ENCODE measurements at regions not wholly inside any gene's neighbourhood (a gene's known extent, or its start where the extent isn't known, plus 50 kb on each side); places are given as distances from the start of the nearest gene placed in this dataset.
"Not testable (repeated sequence)": the region's sequence is repeated elsewhere in the genome, so short reads cannot be mapped to it uniquely, and the experiment has no call there.

DNA sequence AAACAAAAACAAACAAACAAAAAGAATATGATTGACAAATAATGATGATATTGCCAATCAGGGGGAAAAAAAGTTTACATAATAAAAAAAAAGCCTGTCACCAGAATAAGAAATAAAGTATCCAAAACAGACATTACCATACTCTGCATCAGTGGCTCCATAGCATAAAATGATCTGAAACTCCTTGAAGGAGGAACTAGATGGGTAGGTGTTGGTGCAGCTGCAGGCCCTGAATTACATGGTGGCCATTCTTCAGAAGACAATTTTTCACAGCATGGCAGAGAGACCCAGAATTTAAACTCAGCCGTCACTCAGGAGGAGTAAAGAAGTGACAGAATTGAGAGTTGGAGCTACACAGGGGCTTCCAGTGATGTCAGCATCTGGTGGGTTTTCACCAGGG lies 60.2 kb downstream of the GLUL start:
- no peak for DNase-seq

DNA sequence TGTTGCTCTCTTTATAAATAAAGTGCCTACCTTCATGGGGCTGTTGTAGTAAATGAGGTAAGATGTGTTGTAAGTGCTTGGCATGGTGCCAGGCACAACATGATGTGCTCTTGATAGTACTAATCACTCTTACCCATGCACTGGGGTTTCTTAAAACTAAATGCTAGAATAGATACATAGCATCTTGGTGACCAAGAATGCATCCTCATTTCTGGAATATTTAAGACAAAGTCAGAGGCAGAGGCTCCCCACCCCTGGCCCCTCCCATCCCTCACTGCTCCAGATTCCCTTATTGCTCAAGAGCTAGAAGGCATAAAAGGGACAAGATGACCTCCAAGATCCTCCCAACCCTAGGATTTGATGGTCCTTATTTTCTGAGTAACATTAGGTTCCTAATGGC lies 61.3 kb downstream of the GLUL start:
- no peak for DNase-seq

- DNase-seq = no peak
Observed at GRCh38 chr1:182329471-182329870, 62.1 kb downstream of the GLUL start.

DNA sequence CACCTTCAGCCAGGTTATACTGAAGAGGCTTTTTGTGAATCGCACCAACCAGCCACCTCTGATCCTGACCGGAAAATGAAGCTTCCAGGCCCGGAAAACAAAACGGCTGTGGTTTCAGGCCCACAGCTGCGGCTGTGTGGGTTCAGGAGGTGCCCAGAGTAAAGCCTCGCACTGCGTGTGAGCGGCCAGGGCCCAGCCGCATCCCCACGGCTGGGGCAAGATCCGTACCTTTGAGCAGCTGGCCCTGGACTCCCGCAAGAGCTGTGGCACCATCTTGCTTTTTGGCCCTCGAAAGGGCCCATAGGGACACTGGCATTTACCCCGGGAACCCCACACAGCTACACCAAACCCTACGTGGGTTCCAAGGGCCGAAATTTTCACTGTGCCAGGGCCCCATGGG lies 63.0 kb downstream of the GLUL start:
- no peak for DNase-seq

- no peak for DNase-seq
Observed at GRCh38 chr1:182325339-182325738, 66.3 kb downstream of the GLUL start.

DNA sequence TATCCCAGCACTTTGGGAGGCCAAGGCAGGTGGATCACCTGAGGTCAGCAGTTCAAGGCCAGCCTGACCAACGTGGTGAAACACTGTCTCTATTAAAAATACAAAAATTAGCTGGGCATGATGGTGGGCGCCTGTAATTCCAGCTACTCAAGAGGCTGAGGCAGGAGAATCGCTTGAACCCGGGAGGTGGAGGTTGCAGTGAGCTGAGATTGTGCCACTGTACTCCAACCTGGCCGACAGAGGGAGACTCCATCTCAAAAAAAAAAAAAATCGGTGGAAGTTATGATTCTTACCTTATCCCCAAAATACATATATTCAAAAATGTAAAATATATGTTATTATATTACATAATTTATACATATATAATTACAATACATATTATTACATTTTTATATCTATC lies 70.1 kb downstream of the GLUL start:
- not testable (repeated sequence) for DNase-seq

DNA sequence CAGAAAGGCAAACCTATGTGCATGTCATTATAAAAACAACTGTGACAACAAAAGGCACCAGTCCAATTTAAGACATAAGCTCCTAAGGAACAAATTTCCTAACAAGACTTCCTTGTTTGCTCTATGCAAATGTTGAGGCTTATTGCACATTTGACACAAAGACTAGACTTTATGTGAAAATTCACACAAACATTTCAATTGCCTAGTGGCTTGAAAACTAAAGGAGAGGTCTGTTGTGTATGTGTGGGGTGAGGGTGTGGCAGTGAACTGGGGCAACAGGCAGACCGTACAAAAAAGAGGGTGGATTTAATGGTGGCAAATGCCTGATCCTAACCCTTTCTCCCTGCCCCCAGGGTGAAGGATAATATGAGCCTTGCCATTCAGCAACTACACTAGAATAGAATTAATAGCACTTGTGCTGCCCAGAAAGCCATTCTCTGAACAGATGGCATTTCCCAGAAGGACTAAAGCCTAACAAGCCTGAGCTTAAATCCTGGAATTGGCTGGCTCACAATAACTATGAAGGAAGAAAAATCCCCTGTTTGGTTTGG lies 73.9 kb downstream of the GLUL start:
- DNase-seq = no peak

DNA sequence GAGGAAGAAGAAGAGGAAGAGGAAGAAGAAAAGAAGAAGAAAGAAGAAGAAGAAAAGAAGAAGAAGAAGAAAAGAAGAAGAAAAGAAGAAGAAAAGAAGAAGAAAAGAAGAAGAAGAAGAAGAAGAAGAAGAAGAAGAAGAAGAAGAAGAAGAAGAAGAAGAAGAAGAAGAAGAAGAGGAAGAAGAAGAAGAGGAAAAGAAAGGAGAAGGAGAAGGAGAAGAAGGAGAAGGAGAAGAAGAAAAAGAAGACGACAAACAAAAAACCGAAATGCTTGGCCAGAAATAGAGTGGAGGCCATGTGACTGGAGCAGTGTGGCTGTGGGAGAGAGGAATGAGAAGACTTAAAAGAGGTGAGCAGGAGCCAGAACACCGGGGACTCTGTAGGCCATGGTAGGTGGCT lies 75.1 kb downstream of the GLUL start:
- DNase-seq = not testable (repeated sequence)

DNA sequence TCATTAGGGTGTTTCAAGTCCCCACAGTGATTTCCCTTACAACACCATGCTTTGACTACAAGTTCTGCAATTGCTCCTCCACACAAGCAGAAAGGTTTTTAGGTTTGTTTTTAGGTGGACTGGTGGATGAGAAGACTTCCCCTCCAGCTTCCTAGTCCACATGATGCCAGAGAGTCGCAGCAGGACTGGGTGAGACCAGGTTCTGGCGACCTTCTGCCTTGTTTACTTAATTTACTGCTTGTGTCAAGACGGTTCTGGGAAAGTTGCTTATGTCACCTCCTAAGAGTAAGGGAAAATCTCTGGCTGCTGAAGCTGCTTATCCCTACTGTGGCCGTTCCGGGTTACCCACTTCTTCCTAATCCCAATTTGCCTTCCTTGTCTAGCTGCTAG lies 76.4 kb downstream of the GLUL start:
- DNase-seq = no peak

DNA sequence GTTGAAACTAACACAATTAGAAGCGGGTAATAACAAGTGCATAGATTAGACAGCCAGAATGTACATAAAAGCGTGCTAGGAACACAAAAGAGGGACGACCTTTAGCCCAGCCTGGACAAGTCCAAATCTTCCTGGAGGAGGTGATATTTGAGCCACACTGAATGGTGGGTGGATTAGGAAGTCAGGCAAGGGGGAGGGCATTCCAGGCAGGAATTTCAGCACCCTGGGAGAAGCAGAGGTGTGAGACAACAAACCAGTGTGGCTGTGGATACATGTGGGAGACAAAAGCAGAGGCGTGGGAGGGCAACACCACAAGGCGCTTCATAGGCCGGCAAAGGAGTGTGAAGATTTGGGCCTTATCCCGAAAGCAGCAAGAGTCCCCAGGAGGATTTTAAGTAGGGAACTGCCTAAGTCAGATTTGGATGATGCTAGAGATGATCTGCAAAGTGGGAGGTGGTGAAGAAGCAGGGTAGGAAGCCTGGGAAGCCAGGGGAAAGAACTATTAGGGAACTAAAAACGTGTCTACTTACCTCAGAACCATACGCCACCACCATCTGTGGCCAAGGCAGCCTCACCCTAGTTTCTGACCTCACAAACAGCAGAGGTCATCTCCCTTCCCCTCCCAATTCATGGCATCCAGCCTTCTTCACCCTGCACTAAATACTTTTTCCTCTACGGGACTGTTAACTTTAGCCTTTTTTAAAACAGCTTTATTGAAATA lies 81.8 kb downstream of the GLUL start:
- no peak for DNase-seq

DNA sequence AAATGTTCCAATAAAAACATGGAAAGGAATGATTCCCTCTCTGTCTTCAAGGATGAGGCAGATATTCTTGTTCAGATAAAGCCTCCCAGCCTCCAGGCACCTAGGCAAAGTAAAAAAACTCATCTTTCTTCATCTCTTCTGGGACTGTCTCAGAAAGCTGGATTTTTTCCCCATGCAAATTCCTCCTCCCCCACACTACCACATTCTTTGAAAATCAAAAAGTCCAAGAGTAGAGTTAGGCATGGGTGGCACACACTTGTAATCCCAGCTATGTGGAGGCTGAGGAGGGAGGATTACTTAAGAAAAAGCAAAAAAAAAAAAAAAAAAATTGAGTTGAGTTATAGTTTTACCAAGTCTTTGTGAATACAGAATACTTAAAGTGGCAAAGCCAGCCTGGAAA lies 82.8 kb downstream of the GLUL start:
- DNase-seq = no peak

GRCh38 chr1:182307486-182307885 lies 84.1 kb downstream of the GLUL start:
- DNase-seq = not testable (repeated sequence)

DNA sequence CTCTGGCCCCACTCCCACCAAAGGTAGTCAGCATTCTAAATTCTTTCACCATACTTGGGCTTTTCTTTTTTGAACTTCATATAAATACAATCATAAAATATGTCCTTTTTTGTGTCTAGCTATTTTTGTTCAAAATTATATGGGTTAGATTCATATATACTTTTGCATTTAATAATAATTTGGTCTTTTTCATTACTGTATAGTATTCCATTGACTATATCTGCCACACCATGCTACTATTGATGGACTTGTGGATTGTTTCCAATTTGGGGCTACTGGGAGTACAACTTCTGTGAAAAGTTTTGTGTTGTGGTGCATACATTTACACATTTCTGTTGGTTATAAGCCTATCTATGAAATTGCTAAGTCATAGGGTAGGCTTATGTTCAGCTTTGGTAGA lies 85.7 kb downstream of the GLUL start:
- no peak for DNase-seq

DNA sequence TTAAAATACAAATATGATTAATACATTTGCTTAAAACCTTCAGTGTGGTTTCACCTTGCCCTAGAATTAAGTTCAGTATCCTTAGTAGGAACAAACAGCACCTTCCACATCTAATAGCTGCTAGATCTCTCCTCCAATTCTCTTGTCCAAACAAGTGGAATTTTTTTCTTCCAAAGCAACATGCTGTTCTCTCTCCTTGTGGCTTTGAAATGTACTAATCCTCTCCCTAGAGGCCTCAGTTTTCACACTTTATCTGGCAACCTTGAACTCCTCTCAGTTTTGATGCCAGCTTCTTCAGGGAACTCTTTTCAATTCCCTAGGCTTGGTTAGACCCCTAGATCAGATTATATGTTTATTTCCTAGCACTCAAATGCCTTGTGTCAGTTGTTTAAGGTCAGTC lies 87.0 kb downstream of the GLUL start:
- DNase-seq = no peak

GRCh38 chr1:182304218-182304617 lies 87.4 kb downstream of the GLUL start:
- DNase-seq = no peak

DNA sequence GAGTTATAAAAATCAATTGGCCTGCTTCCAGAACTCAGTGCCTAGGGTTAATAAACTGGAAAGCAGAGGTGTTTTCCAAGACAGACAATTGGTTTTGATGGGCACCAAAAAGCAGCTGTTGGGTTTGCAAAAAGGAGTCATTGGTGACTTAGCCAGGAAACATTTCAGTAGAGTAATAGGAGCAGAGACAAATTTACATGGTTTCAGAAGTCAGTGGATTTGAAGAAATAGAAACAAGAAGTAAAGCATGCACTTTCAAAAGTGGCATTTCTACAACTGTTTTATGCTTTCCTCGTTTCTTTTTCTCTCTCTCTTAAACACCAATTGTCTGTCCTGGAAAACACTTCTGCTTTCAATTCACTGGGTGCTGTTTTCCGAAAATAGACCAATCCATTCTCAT lies 87.8 kb downstream of the GLUL start:
- no peak for DNase-seq

GRCh38 chr1:182301467-182302198 lies 90.0 kb downstream of the GLUL start:
- no peak for DNase-seq

GRCh38 chr1:182301026-182301436 lies 90.6 kb downstream of the GLUL start:
- no peak for DNase-seq

- peak; percentile 34 for DNase-seq
Observed at GRCh38 chr1:182299728-182300616, 91.6 kb downstream of the GLUL start.

DNA sequence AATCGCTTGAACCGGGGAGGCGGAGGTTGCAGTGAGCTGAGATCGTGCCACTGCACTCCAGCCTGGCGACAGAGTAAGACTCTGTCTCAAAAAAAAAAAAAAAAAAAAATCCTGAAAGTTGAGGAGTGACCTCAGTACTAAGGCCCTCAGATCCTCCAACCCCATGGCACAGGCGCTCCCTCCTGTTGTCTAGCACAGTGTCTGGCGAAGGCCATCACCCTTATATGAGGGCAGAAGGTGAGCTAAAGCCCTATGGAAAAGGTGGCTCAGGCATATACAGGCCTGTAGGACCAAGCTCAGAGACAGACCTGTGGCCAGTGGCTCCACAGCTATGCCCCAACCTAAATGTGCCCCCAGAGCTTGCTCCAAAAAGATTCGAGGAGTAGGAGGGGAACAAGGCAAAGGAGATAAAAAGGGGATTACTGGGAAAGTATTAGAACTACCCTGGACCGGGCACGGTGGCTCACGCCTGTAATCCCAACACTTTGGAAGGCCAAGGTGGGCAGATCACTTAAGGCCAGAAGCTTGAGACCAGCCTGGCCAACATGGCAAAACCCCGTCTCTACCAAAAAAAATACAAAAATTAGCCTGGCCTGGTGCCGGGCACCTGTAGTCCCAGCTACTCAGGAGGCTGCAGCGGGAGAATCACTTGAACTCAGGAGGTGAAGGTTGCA lies 92.4 kb downstream of the GLUL start:
- not testable (repeated sequence) for DNase-seq

GRCh38 chr1:182297335-182297734 lies 94.3 kb downstream of the GLUL start:
- DNase-seq = no peak

GRCh38 chr1:182295697-182296096 lies 95.9 kb downstream of the GLUL start:
- no peak for DNase-seq

GRCh38 chr1:182293119-182293589 lies 98.4 kb downstream of the GLUL start:
- no peak for DNase-seq

All from NK-92 treated with Interleukin-12 subunit alpha and Interleukin-12 subunit beta, amount 100 ng/mL, for 24 hours (cell line).